ENCODE measurements at regions not wholly inside any gene's neighbourhood (a gene's known extent, or its start where the extent isn't known, plus 50 kb on each side); places are given as distances from the start of the nearest gene placed in this dataset.

DNA sequence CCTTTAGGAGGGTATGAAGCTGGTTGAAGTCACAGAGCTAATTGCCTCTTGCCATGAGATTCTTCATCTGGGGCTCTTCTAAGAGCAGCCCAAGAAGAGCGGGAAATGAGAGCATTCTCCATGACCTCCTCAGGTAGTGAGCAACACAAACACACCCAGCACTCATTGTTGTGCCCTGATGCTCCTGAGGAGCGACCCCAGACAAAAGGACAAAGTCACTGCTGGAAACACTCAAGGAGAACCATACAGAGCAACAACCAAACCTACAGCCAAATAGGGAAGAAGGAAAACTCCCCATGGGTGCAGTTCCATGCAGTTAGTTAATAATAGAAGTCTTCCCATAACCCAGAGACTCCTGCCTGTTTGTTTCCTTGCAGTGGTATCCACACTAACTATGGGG lies 426.0 kb upstream of the CRIM1 start:
- Histone ChIP-seq H4K8ac (ENCODE audit: extremely low read depth, insufficient read depth, low read length) (no peak overlapping the region), H3K4ac (replicated peaks; ENCODE audit: insufficient read length, low read depth, low read length) (no peak overlapping the region), H3K14ac (ENCODE audit: insufficient read length) (no peak overlapping the region), H3K79me1 (ENCODE audit: low read depth, low read length) (no peaks in the 10 kb centered on the region), H3K27me3 (replicated peaks in 1 of 4; ENCODE audit: control insufficient read depth in 3 of 4, extremely low read depth in 1 of 4, insufficient read depth in 3 of 4, low read length in 3 of 4) (no peaks in the 10 kb centered on the region), H3K4me1 (replicated peaks in 1 of 4; ENCODE audit: control insufficient read depth in 3 of 4, insufficient read depth in 4 of 4, low read length in 3 of 4) (no peaks in the 10 kb centered on the region), H3K18ac (ENCODE audit: extremely low read depth, low read length) (no peak overlapping the region), H2AK5ac (ENCODE audit: low read depth, low read length) (no peak overlapping the region), H4K5ac (ENCODE audit: insufficient read length, low read depth, low read length) (no peak overlapping the region), H3K4me3 (ENCODE audit: extremely low read depth in 1 of 4, insufficient read depth in 2 of 4, low read depth in 3 of 4, low read length in 4 of 4) (no peak overlapping the region), H3K9me3 (ENCODE audit: insufficient read depth in 2 of 2, low read depth in 1 of 2, low read length in 1 of 2) (no peaks in the 10 kb centered on the region), H3K23ac (ENCODE audit: insufficient read length) (no peak overlapping the region), H2BK5ac (ENCODE audit: low read depth, low read length) (no peak overlapping the region), H4K20me1 (replicated peaks in 1 of 2; ENCODE audit: control insufficient read depth in 1 of 2, insufficient read depth in 2 of 2, low read length in 2 of 2) (no peaks in the 10 kb centered on the region), H2AFZ (ENCODE audit: low read length) (peak overlapping the region; percentile 2; the same call in 1 of the 2 replicates), H2BK20ac (ENCODE audit: low read length) (no peak overlapping the region), H4K91ac (replicated peaks; ENCODE audit: insufficient read length, low read length) (no peak overlapping the region), H2BK120ac (replicated peaks; ENCODE audit: low read depth, low read length) (no peak overlapping the region), H2BK15ac (ENCODE audit: low read length) (no peak overlapping the region), H3K4me2 (ENCODE audit: insufficient read depth in 1 of 2, low read depth in 2 of 2, low read length in 2 of 2) (no peak overlapping the region), H3K36me3 (ENCODE audit: control insufficient read depth in 2 of 4, insufficient read depth in 4 of 4, low read length in 3 of 4) (no peaks in the 10 kb centered on the region), H2BK12ac (ENCODE audit: low read depth, low read length) (no peak overlapping the region), H3K9ac (replicated peaks in 1 of 4; ENCODE audit: extremely low read depth in 1 of 4, low read depth in 3 of 4, low read length in 3 of 4) (no peak overlapping the region), H3K23me2 (ENCODE audit: low read depth, low read length) (no peaks in the 10 kb centered on the region), H3K56ac (replicated peaks; ENCODE audit: insufficient read length, low read depth, low read length) (no peak overlapping the region), H3K27ac (ENCODE audit: low read depth, low read length) (no peak overlapping the region), H3K79me2 (ENCODE audit: control insufficient read depth in 1 of 2, insufficient read depth in 2 of 2, low read length in 2 of 2) (no peaks in the 10 kb centered on the region)
- 94% methylated on average over 2 of the region's 2 CpGs; no CpG with 5 or more reads in 1 of the 2 experiments for WGBS, 2 experiments (ENCODE audit: extremely low coverage in 1 of 2, insufficient coverage in 1 of 2, insufficient read length in 1 of 2, insufficient replicate concordance in 2 of 2, low coverage in 1 of 2, low lambda C conversion rate in 2 of 2, missing lambda C conversion rate in 1 of 2)
- DNase-seq (ENCODE audit: low read depth in 1 of 2, low spot score in 2 of 2) (no peak), FAIRE-seq (no peak)
- ChIA-PET POLR2A (ENCODE audit: partially characterized antibody) (no interaction called here), CTCF (ENCODE audit: partially characterized antibody) (no interaction called here)
- no peak for TF ChIP-seq SP2 (IDR thresholded peaks at IDR 0.05; ENCODE audit: low read length)
- no peak for TF ChIP-seq CHD1 (IDR thresholded peaks at IDR 0.05; ENCODE audit: low read depth, low read length)
- no peak for TF ChIP-seq EGR1 (IDR thresholded peaks at IDR 0.05; ENCODE audit: borderline replicate concordance, low read depth, low read length)
- TF ChIP-seq, protein P1, sequence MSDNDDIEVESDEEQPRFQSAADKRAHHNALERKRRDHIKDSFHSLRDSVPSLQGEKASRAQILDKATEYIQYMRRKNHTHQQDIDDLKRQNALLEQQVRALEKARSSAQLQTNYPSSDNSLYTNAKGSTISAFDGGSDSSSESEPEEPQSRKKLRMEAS (IDR thresholded peaks at IDR 0.05), result peak; percentile 34; the same call in 1 of the 2 replicates
- TF ChIP-seq, protein P2, sequence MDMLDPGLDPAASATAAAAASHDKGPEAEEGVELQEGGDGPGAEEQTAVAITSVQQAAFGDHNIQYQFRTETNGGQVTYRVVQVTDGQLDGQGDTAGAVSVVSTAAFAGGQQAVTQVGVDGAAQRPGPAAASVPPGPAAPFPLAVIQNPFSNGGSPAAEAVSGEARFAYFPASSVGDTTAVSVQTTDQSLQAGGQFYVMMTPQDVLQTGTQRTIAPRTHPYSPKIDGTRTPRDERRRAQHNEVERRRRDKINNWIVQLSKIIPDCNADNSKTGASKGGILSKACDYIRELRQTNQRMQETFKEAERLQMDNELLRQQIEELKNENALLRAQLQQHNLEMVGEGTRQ (IDR thresholded peaks at IDR 0.05; ENCODE audit: low read length), result no peak
- peak; percentile 73 for TF ChIP-seq E2F6 (IDR thresholded peaks at IDR 0.05)
- TF ChIP-seq TAF1 (IDR thresholded peaks at IDR 0.05; ENCODE audit: low read depth, low read length), result no peak
- TF ChIP-seq CTCF (IDR thresholded peaks at IDR 0.05; ENCODE audit: control extremely low read depth in 1 of 3, insufficient read depth in 1 of 3, low read depth in 1 of 3, low read length in 3 of 3), result no peak
- no peak for TF ChIP-seq JUND (IDR thresholded peaks at IDR 0.05; ENCODE audit: low read length)
- TF ChIP-seq ATF3 (IDR thresholded peaks at IDR 0.05; ENCODE audit: insufficient read depth, low read depth, low read length), result no peak

Data from H1 (cell line).